Stimulated activated CD4-positive, alpha-beta T cell treated with anti-CD3 and anti-CD28 coated beads, Interleukin-15, amount 100 ng/mL, for 1 hour (primary cell): ENCODE measurements at regions not wholly inside any gene's neighbourhood (a gene's known extent, or its start where the extent isn't known, plus 50 kb on each side); places are given as distances from the start of the nearest gene placed in this dataset.

ENCODE experiments used
- DNase-seq, 2 donors: peaks; one replicate each; pipeline ENCODE4 v3.0.0-alpha.2; 2020; ENCODE audit warnings: low read depth in 1 of 2, low spot score in 1 of 2

- no peak for DNase-seq
Observed at GRCh38 chr6:113524826-113525225, 332.3 kb upstream of the MARCKS start.

- DNase-seq: no peak
Observed at GRCh38 chr6:113526553-113526952, 330.6 kb upstream of the MARCKS start.

GRCh38 chr6:113526995-113527394, 330.1 kb upstream of the MARCKS start:
- DNase-seq: no peak

- no peak for DNase-seq
Observed at GRCh38 chr6:113528111-113528510, 329.0 kb upstream of the MARCKS start.

GRCh38 chr6:113529196-113529595, 327.9 kb upstream of the MARCKS start:
- no peak for DNase-seq

GRCh38 chr6:113529879-113530278, 327.3 kb upstream of the MARCKS start:
- DNase-seq: no peak

- no peak for DNase-seq
Observed at GRCh38 chr6:113530769-113531168, 326.4 kb upstream of the MARCKS start.

- DNase-seq: no peak
Observed at GRCh38 chr6:113539202-113539601, 317.9 kb upstream of the MARCKS start.

GRCh38 chr6:113539623-113540022, 317.5 kb upstream of the MARCKS start:
- no peak for DNase-seq

- DNase-seq: no peak
Observed at GRCh38 chr6:113540466-113540865, 316.7 kb upstream of the MARCKS start.

- DNase-seq: no peak
Observed at GRCh38 chr6:113551168-113551567, 306.0 kb upstream of the MARCKS start.

- no peak for DNase-seq
Observed at GRCh38 chr6:113556775-113557174, 300.4 kb upstream of the MARCKS start.

- no peak for DNase-seq
Observed at GRCh38 chr6:113558431-113558830, 298.7 kb upstream of the MARCKS start.

GRCh38 chr6:113558966-113559365, 298.2 kb upstream of the MARCKS start:
- DNase-seq: no peak

- no peak for DNase-seq
Observed at GRCh38 chr6:113560376-113560775, 296.8 kb upstream of the MARCKS start.

- DNase-seq: no peak
Observed at GRCh38 chr6:113560908-113561307, 296.2 kb upstream of the MARCKS start.

- no peak for DNase-seq
Observed at GRCh38 chr6:113562248-113562647, 294.9 kb upstream of the MARCKS start.

- DNase-seq: no peak
Observed at GRCh38 chr6:113564371-113565171, 292.6 kb upstream of the MARCKS start.

GRCh38 chr6:113565306-113565705, 291.8 kb upstream of the MARCKS start:
- no peak for DNase-seq

- DNase-seq: no peak
Observed at GRCh38 chr6:113570161-113570560, 287.0 kb upstream of the MARCKS start.

GRCh38 chr6:113570641-113571040, 286.5 kb upstream of the MARCKS start:
- DNase-seq: no peak

GRCh38 chr6:113574147-113574546, 283.0 kb upstream of the MARCKS start:
- no peak for DNase-seq

GRCh38 chr6:113576310-113576709, 280.8 kb upstream of the MARCKS start:
- DNase-seq: no peak
